ENCODE measurements at regions not wholly inside any gene's neighbourhood (a gene's known extent, or its start where the extent isn't known, plus 50 kb on each side); places are given as distances from the start of the nearest gene placed in this dataset.

- intact Hi-C loops (cut with DNase I), result no loop called here
- Histone ChIP-seq H3K36me3 (no peaks in the 10 kb centered on the region), H3K4me1 (no peaks in the 10 kb centered on the region), H3K4me3 (no peak overlapping the region), H3K9me3 (no peaks in the 10 kb centered on the region), H3K27ac (no peak overlapping the region), H3K27me3 (peaks cover 0 to 8% (median 0%) of the 10 kb centered on the region in 4 donors)
- DNase-seq, result no peak
- TF ChIP-seq POLR2A (IDR thresholded peaks at IDR 0.05) (no peak), CTCF (IDR thresholded peaks at IDR 0.05) (no peak)
- WGBS, 2 donors, result 90 to 95% methylated on average over 7 to 9 of the region's 15 CpGs
Measured at GRCh38 chr11:71071736-71072509, 180.5 kb downstream of the SHANK2 start.

GRCh38 chr11:71070490-71071453 is 181.6 kb downstream of the SHANK2 start:
- 72 to 73% methylated on average over 7 to 12 of the region's 12 CpGs for WGBS, 2 donors
- intact Hi-C loops (cut with DNase I), result no loop called here
- H3K9me3 ChIP-seq, result no peaks in the 10 kb centered on the region
- peaks cover 0 to 5% (median 0%) of the 10 kb centered on the region in 4 donors for H3K27me3 ChIP-seq
- H3K4me1 ChIP-seq, result no peaks in the 10 kb centered on the region
- no peaks in the 10 kb centered on the region for H3K36me3 ChIP-seq
- no peak overlapping the region for H3K4me3 ChIP-seq
- TF ChIP-seq POLR2A (IDR thresholded peaks at IDR 0.05), result no peak
- no peak for TF ChIP-seq CTCF (IDR thresholded peaks at IDR 0.05)
- H3K27ac ChIP-seq, result no peak overlapping the region
- no peak for DNase-seq

- no peaks in the 10 kb centered on the region for H3K4me1 ChIP-seq
- no peak overlapping the region for H3K27ac ChIP-seq
- H3K27me3 ChIP-seq, result peaks cover 0 to 9% (median 0%) of the 10 kb centered on the region in 4 donors
- intact Hi-C loops (cut with DNase I), result no loop called here
- DNase-seq, result no peak
- H3K9me3 ChIP-seq, result no peaks in the 10 kb centered on the region
- 90 to 91% methylated on average over 1 of the region's 1 CpG for WGBS, 2 donors
- TF ChIP-seq POLR2A (IDR thresholded peaks at IDR 0.05), result no peak
- TF ChIP-seq CTCF (IDR thresholded peaks at IDR 0.05), result no peak
- H3K4me3 ChIP-seq, result no peak overlapping the region
- H3K36me3 ChIP-seq, result no peaks in the 10 kb centered on the region
Measured at GRCh38 chr11:71068963-71069362, 183.4 kb downstream of the SHANK2 start.

- Histone ChIP-seq H3K27ac (no peak overlapping the region), H3K36me3 (no peaks in the 10 kb centered on the region), H3K4me1 (no peaks in the 10 kb centered on the region), H3K4me3 (no peak overlapping the region), H3K9me3 (no peaks in the 10 kb centered on the region), H3K27me3 (peaks cover 0 to 10% (median 0%) of the 10 kb centered on the region in 4 donors)
- no peak for DNase-seq
- WGBS, 2 donors, result 91 to 93% methylated on average over 6 of the region's 6 CpGs
- intact Hi-C loops (cut with DNase I), result no loop called here
- TF ChIP-seq CTCF (IDR thresholded peaks at IDR 0.05) (no peak), POLR2A (IDR thresholded peaks at IDR 0.05) (no peak)
Measured at GRCh38 chr11:71067753-71068152, 184.6 kb downstream of the SHANK2 start.

- WGBS, 2 donors, result 48 to 59% methylated on average over 6 of the region's 6 CpGs
Measured at GRCh38 chr11:71066311-71066710, 186.1 kb downstream of the SHANK2 start.

More at GRCh38 chr11:71066311-71066710, 186.1 kb downstream of the SHANK2 start:
- H3K4me1 ChIP-seq, result no peaks in the 10 kb centered on the region
- H3K9me3 ChIP-seq, result no peaks in the 10 kb centered on the region
- intact Hi-C loops (cut with DNase I), result no loop called here
- H3K36me3 ChIP-seq, result no peaks in the 10 kb centered on the region
- no peak overlapping the region for H3K4me3 ChIP-seq
- H3K27me3 ChIP-seq, result peaks cover 0 to 15% (median 0%) of the 10 kb centered on the region in 4 donors
- H3K27ac ChIP-seq, result no peak overlapping the region
- DNase-seq, result no peak
- no peak for TF ChIP-seq CTCF (IDR thresholded peaks at IDR 0.05)
- TF ChIP-seq POLR2A (IDR thresholded peaks at IDR 0.05), result no peak
